CD4-positive, alpha-beta T cell treated with Interleukin-4 for 4 hours (primary cell): ENCODE measurements at regions not wholly inside any gene's neighbourhood (a gene's known extent, or its start where the extent isn't known, plus 50 kb on each side); places are given as distances from the start of the nearest gene placed in this dataset.
"Not testable (repeated sequence)": the region's sequence is repeated elsewhere in the genome, so short reads cannot be mapped to it uniquely, and the experiment has no call there.

Experiments
- DNase-seq: peaks from one replicate; pipeline ENCODE4 v3.0.0-alpha.2; 2020

DNA sequence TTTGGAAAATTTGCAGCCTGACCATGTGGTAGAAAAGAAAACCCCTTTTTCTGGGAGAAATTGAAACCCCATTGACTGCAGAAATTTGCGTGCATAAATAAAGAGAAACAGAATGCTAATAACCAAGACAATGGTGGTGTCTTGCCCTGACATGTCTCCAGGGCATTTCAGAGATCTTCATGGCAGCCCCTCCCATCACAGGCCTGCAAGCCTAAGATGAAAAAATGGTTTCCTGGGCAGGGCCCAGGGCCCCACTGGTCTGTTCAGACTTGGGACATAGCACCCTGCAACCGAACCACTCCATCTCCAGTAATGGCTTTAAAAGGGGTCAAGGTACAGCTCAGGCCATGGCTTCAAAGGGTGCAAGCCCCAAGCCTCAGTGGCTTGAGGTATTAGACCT, 71.6 kb upstream of the SGIP1 start:
- no peak for DNase-seq

DNA sequence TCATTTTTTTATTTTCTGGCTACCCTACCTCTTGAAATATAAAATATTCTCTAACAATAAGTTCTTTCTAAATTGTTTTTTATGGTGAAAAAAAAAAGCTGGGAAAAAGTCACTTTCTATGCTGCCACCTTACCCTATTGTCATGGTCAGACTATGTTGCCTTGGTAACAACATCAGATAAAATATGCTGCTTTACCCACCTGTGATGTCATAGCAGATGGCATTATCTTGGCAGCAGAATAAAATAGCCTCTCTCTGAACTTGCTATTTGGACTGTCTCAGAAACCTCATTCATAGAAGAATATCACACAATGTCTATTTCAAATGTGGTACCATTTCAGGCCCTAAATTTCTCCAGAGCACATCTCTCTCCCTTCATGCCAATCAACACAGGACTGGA, 69.6 kb upstream of the SGIP1 start:
- DNase-seq, result no peak

DNA sequence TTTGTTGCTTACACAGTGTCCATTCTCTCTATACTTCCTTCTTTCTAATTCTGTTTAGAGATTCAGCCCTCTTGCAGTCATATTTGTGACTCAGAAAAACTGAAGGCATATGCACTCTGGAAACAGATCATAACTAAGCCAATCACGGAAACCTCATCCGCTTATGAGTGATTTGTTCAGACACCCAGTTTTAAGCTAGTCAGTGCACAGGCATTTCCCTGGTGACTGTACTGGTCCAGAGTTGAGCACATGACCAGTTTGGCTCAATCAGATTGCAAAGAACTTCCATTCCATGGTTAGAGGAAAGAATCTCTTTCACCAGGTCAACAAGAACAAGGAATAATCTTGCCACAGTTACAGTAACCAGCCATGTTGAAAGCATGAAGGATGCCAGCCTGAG, 69.2 kb upstream of the SGIP1 start:
- DNase-seq, result no peak

DNA sequence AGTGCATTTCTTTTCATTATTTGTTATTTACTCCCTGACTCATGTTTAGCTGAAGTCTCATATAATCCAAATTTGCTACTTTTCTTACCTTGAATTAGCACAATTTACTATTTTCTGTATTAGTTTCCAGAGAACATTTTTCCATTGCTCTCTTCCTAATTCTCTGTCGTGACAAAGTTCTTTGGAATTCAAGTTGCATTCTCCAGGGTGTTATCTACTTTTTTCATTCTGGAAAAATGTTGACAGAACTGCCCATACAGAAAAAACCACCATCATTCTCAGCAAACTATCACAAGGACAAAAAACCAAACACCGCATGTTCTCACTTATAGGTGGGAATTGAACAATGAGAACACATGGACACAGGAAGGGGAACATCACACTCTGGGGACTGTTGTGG, 67.3 kb upstream of the SGIP1 start:
- DNase-seq, result not testable (repeated sequence)

DNA sequence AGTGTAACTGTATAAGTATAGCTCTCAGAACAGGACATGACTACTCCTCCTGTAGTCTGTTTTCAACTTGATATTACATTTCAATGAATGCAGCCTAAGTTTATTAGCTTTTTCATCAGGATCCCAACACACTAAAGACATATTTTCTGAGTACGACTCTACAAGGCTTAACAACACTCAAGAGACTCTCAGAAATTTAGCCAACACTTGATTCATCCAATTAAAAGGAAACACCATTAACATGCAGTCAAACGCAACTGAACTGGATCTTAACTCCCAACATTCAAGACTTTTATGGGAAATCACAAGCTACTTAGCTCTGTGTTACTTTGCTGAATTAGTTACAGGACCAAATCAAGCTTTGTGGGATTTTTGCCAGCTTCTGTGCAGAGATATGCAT, 65.2 kb upstream of the SGIP1 start:
- DNase-seq, result no peak

DNA sequence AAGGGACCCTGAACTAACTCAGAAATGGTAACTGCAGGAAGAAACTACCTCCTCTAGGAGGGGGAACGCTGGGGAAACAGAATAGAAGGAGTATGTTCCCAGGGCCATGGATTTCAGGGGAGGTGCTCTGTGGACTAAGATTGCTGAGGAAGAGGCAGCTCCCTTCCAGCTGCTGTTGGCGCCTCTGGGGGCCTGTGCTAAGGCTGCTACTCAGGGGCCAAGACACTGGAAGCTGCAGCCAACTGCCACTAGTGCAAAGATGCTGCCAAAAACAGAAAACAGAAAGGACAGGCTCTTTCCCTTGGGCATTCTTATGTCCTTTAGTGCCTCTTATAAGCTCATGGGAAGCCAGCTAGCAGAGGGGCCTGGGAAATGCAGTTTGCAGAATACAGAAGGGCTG, 58.0 kb upstream of the SGIP1 start:
- DNase-seq, result no peak

DNA sequence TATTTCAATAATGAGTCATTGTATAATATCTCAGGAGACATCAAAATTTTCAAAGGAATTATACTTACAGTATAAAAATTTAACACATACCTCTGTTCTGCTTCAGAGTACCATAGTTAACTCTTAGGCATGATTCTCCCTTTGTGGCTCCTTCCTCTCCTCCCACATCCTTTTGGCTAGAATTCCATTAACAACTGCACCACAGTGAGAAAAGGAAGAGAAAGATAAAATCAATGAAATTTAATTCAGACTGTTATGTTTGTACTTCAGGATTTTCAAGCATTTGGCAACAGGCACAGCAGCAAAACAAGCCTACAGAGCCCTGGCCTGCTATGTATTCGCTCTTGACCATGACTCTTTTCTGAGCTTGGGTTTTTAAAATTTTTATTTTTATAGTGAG, 57.2 kb upstream of the SGIP1 start:
- DNase-seq, result no peak

DNA sequence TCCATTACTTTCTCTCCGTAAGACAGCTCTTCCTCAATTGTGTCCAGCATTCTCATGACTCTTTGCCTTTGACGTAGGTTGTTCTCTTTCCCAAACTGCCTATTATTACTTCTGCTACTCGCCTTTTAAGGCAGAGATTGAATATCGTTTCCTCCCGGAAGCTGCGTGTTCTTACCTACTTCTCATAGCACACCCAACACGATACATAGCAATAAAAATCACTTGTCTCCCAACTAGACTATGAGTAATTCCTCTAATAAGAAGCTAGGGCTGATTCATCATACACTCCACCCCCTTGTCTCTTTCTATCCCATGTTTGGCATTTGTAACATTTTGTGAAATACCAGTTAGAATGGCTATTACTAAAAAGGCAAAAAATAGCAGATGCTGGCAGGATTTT, 55.8 kb upstream of the SGIP1 start:
- no peak for DNase-seq

DNA sequence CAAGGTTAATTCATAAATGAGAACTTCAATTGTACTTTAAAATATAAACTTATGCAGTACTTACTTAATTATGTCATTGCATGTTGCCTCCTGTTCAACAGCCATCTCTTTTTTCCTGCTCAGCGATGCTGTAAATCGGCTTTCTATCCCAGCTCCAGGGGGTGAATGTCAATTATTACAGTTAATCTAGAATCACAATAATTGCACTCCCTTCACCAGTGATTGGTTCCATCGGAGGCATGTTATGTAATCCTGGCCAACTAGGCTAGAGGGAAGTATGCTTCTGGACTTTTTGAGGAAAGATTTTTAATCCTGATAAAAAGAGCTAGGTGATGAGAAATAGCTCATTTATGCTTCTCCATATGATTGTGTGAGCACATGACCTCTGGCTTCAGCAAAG, 53.8 kb upstream of the SGIP1 start:
- no peak for DNase-seq

DNA sequence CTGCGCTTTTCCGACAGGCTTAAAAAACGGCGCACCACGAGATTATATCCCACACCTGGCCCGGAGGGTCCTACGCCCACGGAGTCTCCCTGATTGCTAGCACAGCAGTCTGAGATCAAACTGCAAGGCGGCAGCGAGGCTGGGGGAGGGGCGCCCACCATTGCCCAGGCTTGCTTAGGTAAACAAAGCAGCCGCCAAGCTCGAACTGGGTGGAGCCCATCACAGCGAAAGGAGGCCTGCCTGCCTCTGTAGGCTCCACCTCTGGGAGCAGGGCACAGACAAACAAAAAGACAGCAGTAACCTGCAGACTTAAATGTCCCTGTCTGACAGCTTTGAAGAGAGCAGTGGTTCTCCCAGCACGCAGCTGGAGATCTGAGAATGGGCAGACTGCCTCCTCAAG, 52.7 kb upstream of the SGIP1 start:
- not testable (repeated sequence) for DNase-seq
